ENCODE measurements at regions not wholly inside any gene's neighbourhood (a gene's known extent, or its start where the extent isn't known, plus 50 kb on each side); places are given as distances from the start of the nearest gene placed in this dataset.

DNA sequence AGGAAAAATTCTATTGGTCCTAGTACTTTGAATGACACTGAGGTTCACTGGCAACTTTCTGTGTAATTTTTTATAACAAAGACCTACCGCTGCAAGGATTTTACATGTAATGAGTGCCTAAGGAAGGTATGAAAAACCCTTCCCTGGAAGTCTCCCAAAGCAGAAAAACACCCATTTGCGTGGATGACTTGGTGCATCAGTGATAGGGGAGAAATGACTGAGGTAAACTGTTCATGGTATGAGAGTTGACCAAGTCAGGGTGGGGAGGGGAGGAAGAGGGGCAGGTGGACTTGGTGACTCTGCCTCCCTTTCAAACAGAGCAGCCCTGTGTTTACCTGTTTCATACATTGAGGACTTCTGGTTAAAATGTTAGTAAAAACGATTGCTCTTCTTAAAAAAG, 78.8 kb upstream of the IPO9 start:
- TF ChIP-seq, protein P1, sequence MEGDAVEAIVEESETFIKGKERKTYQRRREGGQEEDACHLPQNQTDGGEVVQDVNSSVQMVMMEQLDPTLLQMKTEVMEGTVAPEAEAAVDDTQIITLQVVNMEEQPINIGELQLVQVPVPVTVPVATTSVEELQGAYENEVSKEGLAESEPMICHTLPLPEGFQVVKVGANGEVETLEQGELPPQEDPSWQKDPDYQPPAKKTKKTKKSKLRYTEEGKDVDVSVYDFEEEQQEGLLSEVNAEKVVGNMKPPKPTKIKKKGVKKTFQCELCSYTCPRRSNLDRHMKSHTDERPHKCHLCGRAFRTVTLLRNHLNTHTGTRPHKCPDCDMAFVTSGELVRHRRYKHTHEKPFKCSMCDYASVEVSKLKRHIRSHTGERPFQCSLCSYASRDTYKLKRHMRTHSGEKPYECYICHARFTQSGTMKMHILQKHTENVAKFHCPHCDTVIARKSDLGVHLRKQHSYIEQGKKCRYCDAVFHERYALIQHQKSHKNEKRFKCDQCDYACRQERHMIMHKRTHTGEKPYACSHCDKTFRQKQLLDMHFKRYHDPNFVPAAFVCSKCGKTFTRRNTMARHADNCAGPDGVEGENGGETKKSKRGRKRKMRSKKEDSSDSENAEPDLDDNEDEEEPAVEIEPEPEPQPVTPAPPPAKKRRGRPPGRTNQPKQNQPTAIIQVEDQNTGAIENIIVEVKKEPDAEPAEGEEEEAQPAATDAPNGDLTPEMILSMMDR (conservative IDR thresholded peaks at IDR 0.05; ENCODE audit: low read depth, low read length) = no peak
- DNase-seq (ENCODE audit: low read depth) = no peak
- no peak overlapping the region for H3K4me3 ChIP-seq (ENCODE audit: low read length)

GRCh38 chr1:201750934-201751333, 78.0 kb upstream of the IPO9 start:
- TF ChIP-seq, protein P1 (conservative IDR thresholded peaks at IDR 0.05; ENCODE audit: low read depth, low read length) = no peak
- H3K4me3 ChIP-seq (ENCODE audit: low read length) = no peak overlapping the region
- no peak for DNase-seq (ENCODE audit: low read depth)

DNA sequence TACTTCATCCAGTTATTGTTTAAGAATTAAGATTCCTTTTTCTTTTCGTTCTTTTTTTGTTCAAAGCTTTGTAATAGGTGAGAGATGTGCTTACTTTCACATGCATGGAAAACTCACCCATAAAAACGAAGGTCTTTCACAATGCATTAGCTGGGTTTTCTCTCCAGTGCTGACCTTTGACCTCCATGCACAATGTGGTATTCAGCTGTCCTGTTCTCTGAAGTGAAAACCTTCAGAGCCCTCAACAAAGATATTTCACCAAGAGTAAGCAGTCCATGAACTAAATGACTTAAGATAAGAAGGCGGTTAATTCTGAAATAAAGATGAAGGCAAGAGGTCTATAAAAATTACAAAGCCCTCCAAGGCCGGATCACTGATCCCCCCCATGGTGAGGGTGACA, 77.1 kb upstream of the IPO9 start:
- TF ChIP-seq, protein P1 (conservative IDR thresholded peaks at IDR 0.05; ENCODE audit: low read depth, low read length) = no peak
- DNase-seq (ENCODE audit: low read depth) = no peak
- H3K4me3 ChIP-seq (ENCODE audit: low read length) = no peak overlapping the region

GRCh38 chr1:201752333-201752732, 76.6 kb upstream of the IPO9 start:
- peak; percentile 71 for DNase-seq (ENCODE audit: low read depth)
- TF ChIP-seq, protein P1 (conservative IDR thresholded peaks at IDR 0.05; ENCODE audit: low read depth, low read length) = no peak
- no peak overlapping the region for H3K4me3 ChIP-seq (ENCODE audit: low read length)

GRCh38 chr1:201753492-201753891, 75.5 kb upstream of the IPO9 start:
- TF ChIP-seq, protein P1 (conservative IDR thresholded peaks at IDR 0.05; ENCODE audit: low read depth, low read length) = no peak
- no peak overlapping the region for H3K4me3 ChIP-seq (ENCODE audit: low read length)
- DNase-seq (ENCODE audit: low read depth) = no peak

GRCh38 chr1:201754353-201754752, 74.6 kb upstream of the IPO9 start:
- no peak for DNase-seq (ENCODE audit: low read depth)
- H3K4me3 ChIP-seq (ENCODE audit: low read length) = no peak overlapping the region
- TF ChIP-seq, protein P1 (conservative IDR thresholded peaks at IDR 0.05; ENCODE audit: low read depth, low read length) = no peak

DNA sequence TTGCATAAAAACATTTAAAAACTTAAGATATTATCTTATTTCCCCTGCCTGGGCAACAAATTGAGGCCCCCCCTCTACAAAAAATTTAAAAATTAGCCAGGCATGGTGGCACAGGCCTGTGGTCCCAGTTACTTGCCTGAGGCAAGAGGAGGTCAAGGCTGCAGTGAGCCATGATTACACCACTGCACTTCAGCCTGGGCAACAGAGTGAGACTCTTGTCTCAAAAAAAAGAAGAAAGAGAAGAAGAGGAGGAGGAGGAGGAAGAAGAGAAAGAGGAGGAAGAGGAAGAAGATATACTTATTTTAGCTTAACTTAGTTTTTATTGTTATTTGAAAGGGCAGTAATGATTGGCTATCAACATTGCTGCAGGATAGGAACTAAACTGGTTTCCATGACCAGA, 73.8 kb upstream of the IPO9 start:
- H3K4me3 ChIP-seq (ENCODE audit: low read length) = no peak overlapping the region
- DNase-seq (ENCODE audit: low read depth) = no peak
- TF ChIP-seq, protein P1 (conservative IDR thresholded peaks at IDR 0.05; ENCODE audit: low read depth, low read length) = no peak
